ENCODE measurements at regions not wholly inside any gene's neighbourhood (a gene's known extent, or its start where the extent isn't known, plus 50 kb on each side); places are given as distances from the start of the nearest gene placed in this dataset.

- Histone ChIP-seq H3K27me3 (no peaks in the 10 kb centered on the region), H3K36me3 (no peaks in the 10 kb centered on the region), H3K9me3 (no peaks in the 10 kb centered on the region), H3K4me3 (no peak overlapping the region), H3K27ac (no peak overlapping the region), H3K4me1 (peaks cover 0 to 39% (median 13%) of the 10 kb centered on the region in 9 donors)
- WGBS, 2 donors: 66 to 67% methylated on average over 6 of the region's 6 CpGs
- no peak for ATAC-seq
- intact Hi-C loops (cut with DNase I): no loop called here
- TF ChIP-seq CTCF (IDR thresholded peaks at IDR 0.05): no peak
- DNase-seq: no peak
Measured at GRCh38 chr13:76634431-76635191, 251.6 kb downstream of the KCTD12 start.

GRCh38 chr13:76632401-76633044, 253.7 kb downstream of the KCTD12 start:
- no peak for TF ChIP-seq CTCF (IDR thresholded peaks at IDR 0.05)
- DNase-seq (no peak), ATAC-seq (no peak)
- H3K27me3 ChIP-seq: peaks cover 0 to 3% (median 0%) of the 10 kb centered on the region in 7 donors
- H3K27ac ChIP-seq: no peak overlapping the region
- 70 to 74% methylated on average over 3 of the region's 3 CpGs for WGBS, 2 donors
- H3K4me3 ChIP-seq: no peak overlapping the region
- intact Hi-C loops (cut with DNase I): no loop called here
- H3K36me3 ChIP-seq: no peaks in the 10 kb centered on the region
- H3K9me3 ChIP-seq: peaks cover 0 to 13% (median 0%) of the 10 kb centered on the region in 11 donors
- H3K4me1 ChIP-seq: peaks cover 0 to 24% (median 10%) of the 10 kb centered on the region in 9 donors

- Histone ChIP-seq H3K4me3 (no peak overlapping the region), H3K27me3 (peaks cover 0 to 6% (median 0%) of the 10 kb centered on the region in 7 donors), H3K36me3 (no peaks in the 10 kb centered on the region), H3K27ac (no peak overlapping the region), H3K9me3 (peaks cover 0 to 20% (median 0%) of the 10 kb centered on the region in 11 donors), H3K4me1 (peaks cover 0 to 6% (median under 1%) of the 10 kb centered on the region in 9 donors)
- 74 to 82% methylated on average over 5 of the region's 5 CpGs for WGBS, 2 donors
- ATAC-seq: no peak
- DNase-seq: no peak
- no peak for TF ChIP-seq CTCF (IDR thresholded peaks at IDR 0.05)
- intact Hi-C loops (cut with DNase I): no loop called here
Measured at GRCh38 chr13:76630629-76631230, 255.5 kb downstream of the KCTD12 start.

GRCh38 chr13:76622315-76623040, 263.7 kb downstream of the KCTD12 start:
- intact Hi-C loops (cut with DNase I): no loop called here
- H3K4me3 ChIP-seq: no peak overlapping the region
- no peaks in the 10 kb centered on the region for H3K36me3 ChIP-seq
- peaks cover 0 to 3% (median 0%) of the 10 kb centered on the region in 7 donors for H3K27me3 ChIP-seq
- peak in 1 of 2 donors; percentile 41 for DNase-seq
- ATAC-seq: peak in 4 of 8 donors; percentile 41 to 72 (median 59)
- H3K4me1 ChIP-seq: peaks cover 0 to 18% (median 10%) of the 10 kb centered on the region in 9 donors
- no peak for TF ChIP-seq CTCF (IDR thresholded peaks at IDR 0.05)
- peaks cover 0 to 8% (median 0%) of the 10 kb centered on the region in 11 donors for H3K9me3 ChIP-seq
- H3K27ac ChIP-seq: peak overlapping the region in 3 of 10 donors; percentile 1 to 32 (median 3)
- 48 to 59% methylated on average over 1 of the region's 1 CpG for WGBS, 2 donors
